Mesothelial cell of epicardium (in vitro differentiated cells): ENCODE measurements at regions not wholly inside any gene's neighbourhood (a gene's known extent, or its start where the extent isn't known, plus 50 kb on each side); places are given as distances from the start of the nearest gene placed in this dataset.

Experiments
- DNase-seq, 2 experiments: peaks; one replicate each; pipeline ENCODE4 v3.0.0; 2021; ENCODE audit warnings: low spot score in 2 of 2; ENCODE audit not compliant: unreplicated experiment in 2 of 2
- H3K27ac Mint-ChIP-seq: 2 replicates; pipeline ENCODE4 v1.8.0; 2021; ENCODE audit warnings: mixed read lengths
- H3K27me3 Mint-ChIP-seq: 2 replicates; pipeline ENCODE4 v1.8.0; 2021; ENCODE audit warnings: low read depth, mixed read lengths
- H3K36me3 Mint-ChIP-seq: 2 replicates; pipeline ENCODE4 v1.8.0; 2021; ENCODE audit warnings: mixed read lengths
- H3K4me1 Mint-ChIP-seq: 2 replicates; pipeline ENCODE4 v1.8.0; 2021; ENCODE audit warnings: mixed read lengths
- H3K4me3 Mint-ChIP-seq: 2 replicates; pipeline ENCODE4 v1.8.0; 2021; ENCODE audit warnings: mild to moderate bottlenecking, moderate library complexity, mixed read lengths
- H3K9me3 Mint-ChIP-seq: 2 replicates; pipeline ENCODE4 v1.8.0; 2021; ENCODE audit warnings: mixed read lengths
- TF ChIP-seq, protein P1 (sequence below): fragments of 200-600 bp; sonication (generic); IDR thresholded peaks from one replicate; pipeline ENCODE4 v1.5.0; 2021; ENCODE audit warnings: antibody characterized with exemption; ENCODE audit not compliant: unreplicated experiment

GRCh38 chr16:13811834-13812233, 108.1 kb upstream of the ERCC4 start:
- Mint-ChIP-seq H3K27me3 (peaks cover 50% of the 10 kb centered on the region), H3K4me3 (no peak overlapping the region), H3K27ac (no peak overlapping the region), H3K4me1 (no peaks in the 10 kb centered on the region), H3K9me3 (no peaks in the 10 kb centered on the region), H3K36me3 (no peaks in the 10 kb centered on the region)
- TF ChIP-seq, protein P1, sequence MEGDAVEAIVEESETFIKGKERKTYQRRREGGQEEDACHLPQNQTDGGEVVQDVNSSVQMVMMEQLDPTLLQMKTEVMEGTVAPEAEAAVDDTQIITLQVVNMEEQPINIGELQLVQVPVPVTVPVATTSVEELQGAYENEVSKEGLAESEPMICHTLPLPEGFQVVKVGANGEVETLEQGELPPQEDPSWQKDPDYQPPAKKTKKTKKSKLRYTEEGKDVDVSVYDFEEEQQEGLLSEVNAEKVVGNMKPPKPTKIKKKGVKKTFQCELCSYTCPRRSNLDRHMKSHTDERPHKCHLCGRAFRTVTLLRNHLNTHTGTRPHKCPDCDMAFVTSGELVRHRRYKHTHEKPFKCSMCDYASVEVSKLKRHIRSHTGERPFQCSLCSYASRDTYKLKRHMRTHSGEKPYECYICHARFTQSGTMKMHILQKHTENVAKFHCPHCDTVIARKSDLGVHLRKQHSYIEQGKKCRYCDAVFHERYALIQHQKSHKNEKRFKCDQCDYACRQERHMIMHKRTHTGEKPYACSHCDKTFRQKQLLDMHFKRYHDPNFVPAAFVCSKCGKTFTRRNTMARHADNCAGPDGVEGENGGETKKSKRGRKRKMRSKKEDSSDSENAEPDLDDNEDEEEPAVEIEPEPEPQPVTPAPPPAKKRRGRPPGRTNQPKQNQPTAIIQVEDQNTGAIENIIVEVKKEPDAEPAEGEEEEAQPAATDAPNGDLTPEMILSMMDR = no peak
- no peak for DNase-seq

DNA sequence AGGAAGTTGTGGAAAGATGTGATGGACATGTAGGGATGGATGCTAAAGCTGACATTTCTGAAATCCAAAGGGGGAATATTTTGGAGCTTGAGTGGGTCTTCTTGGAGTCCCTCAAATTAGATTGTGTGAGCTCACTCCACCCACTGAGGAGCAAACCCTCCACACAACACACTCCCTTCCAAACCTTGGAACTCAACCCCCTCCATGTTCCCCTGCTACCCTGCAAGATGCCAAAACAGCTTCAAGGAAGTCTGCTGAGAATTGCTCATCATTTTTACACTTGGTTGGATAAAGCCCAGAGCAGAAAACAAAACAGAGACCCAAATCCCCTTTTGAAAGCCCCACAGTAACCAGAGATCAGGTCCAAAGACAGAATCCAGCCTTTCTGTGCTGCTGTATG, 103.3 kb upstream of the ERCC4 start:
- H3K36me3 Mint-ChIP-seq = no peaks in the 10 kb centered on the region
- no peak for DNase-seq
- peaks cover 53% of the 10 kb centered on the region for H3K27me3 Mint-ChIP-seq
- TF ChIP-seq, protein P1 = no peak
- H3K27ac Mint-ChIP-seq = no peak overlapping the region
- H3K4me3 Mint-ChIP-seq = no peak overlapping the region
- H3K9me3 Mint-ChIP-seq = no peaks in the 10 kb centered on the region
- H3K4me1 Mint-ChIP-seq = no peaks in the 10 kb centered on the region

DNA sequence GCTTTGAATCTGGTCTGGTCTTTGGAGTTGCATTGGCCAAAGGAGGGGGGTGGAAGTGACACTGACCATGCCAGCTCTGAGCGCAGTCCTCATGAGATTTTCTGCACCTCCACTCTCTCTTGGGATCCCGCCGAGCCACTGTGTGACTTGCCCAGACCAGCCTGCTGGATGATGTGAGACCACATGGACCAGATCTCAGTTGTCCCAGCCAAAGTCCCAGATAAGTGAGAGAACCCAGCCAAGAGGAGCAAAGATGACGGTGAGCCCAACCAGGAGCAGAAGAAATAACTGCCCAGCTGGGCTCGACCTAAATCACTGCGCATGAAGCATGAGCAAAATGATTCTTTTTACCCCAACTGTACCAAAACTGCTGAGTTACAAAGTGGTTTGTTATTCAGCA, 96.5 kb upstream of the ERCC4 start:
- no peak overlapping the region for H3K4me3 Mint-ChIP-seq
- no peak for DNase-seq
- peaks cover 25% of the 10 kb centered on the region for H3K27me3 Mint-ChIP-seq
- no peaks in the 10 kb centered on the region for H3K4me1 Mint-ChIP-seq
- no peak overlapping the region for H3K27ac Mint-ChIP-seq
- no peaks in the 10 kb centered on the region for H3K9me3 Mint-ChIP-seq
- no peaks in the 10 kb centered on the region for H3K36me3 Mint-ChIP-seq
- TF ChIP-seq, protein P1 = no peak

DNA sequence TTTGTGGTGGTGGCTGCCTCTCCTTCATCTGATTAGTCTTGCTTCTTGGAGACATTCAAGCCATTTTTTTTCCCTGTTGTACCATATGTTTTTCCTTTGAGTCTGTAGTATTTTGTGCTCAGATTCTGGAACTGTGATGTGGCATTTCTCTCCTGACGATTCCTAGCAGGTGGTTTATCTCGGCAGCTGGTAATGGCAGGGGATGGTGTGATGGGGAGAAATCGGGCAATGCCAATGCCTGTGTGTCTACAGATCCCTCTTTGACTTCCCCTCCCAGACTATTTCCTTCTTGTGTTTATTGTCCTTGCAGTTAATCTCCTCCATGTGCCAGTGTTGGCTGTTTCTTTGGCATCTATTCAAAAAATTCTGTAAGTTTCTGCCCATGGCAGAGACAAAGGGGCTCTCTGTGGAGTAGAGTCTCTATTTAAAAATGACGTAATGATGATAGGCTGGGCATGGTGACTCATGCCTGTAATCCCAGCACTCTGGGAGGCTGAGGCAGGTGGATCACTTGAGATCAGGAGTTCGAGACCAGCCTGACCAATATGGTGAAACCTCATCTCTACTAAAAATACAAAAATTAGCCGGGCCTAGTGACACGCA, 90.2 kb upstream of the ERCC4 start:
- DNase-seq = no peak
- Mint-ChIP-seq H3K9me3 (no peaks in the 10 kb centered on the region), H3K27ac (no peak overlapping the region), H3K36me3 (no peaks in the 10 kb centered on the region), H3K4me3 (no peak overlapping the region), H3K4me1 (no peaks in the 10 kb centered on the region), H3K27me3 (peaks cover 33% of the 10 kb centered on the region)
- TF ChIP-seq, protein P1 = no peak

DNA sequence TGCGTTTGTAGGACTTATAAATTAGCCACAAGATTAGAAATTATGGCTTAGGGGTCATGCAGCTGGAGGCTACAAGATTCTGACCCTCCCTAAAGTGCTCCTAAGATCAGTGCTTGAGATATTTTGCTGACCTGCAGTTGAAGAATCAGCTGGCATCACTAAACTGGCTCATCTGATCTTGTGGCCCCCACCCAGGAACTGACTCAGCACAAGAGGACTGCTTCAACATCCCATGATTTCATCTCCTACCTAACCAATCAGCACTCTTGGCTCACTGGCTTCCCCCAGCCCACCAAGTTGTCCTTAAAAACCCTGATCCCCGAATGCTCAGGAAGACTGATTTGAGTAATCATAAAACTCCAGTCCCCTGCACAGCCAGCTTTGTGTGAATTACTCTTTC, 86.4 kb upstream of the ERCC4 start:
- no peak for DNase-seq
- Mint-ChIP-seq H3K4me1 (no peaks in the 10 kb centered on the region), H3K9me3 (no peaks in the 10 kb centered on the region), H3K27me3 (peaks cover 43% of the 10 kb centered on the region), H3K36me3 (no peaks in the 10 kb centered on the region), H3K4me3 (no peak overlapping the region), H3K27ac (no peak overlapping the region)
- TF ChIP-seq, protein P1 = no peak

GRCh38 chr16:13835387-13835786, 84.6 kb upstream of the ERCC4 start:
- H3K27ac Mint-ChIP-seq = no peak overlapping the region

More at GRCh38 chr16:13835387-13835786, 84.6 kb upstream of the ERCC4 start:
- no peaks in the 10 kb centered on the region for H3K4me1 Mint-ChIP-seq
- H3K27me3 Mint-ChIP-seq = peaks cover 44% of the 10 kb centered on the region
- H3K36me3 Mint-ChIP-seq = no peaks in the 10 kb centered on the region
- H3K4me3 Mint-ChIP-seq = no peak overlapping the region
- no peaks in the 10 kb centered on the region for H3K9me3 Mint-ChIP-seq
- TF ChIP-seq, protein P1 = no peak
- no peak for DNase-seq
